Caco-2 (cell line): ENCODE measurements at regions not wholly inside any gene's neighbourhood (a gene's known extent, or its start where the extent isn't known, plus 50 kb on each side); places are given as distances from the start of the nearest gene placed in this dataset.

Source experiments
- BruUV-seq: library from RNA; stranded (reverse); fragments of 400-500 nt; replicated peaks from 2 replicates; lab custom pipeline; 2021; lab: Mats Ljungman, UMichigan
- CTCF ChIA-PET: fragments of 300-600 bp; sonication (Branson Sonifier 250); formaldehyde crosslinking; loops from one replicate; lab custom pipeline; 2022; ENCODE audit warnings: antibody characterized with exemption; lab: Charles Lee
- POLR2A ChIA-PET: fragments of 300-600 bp; sonication (Branson Sonifier 250); formaldehyde crosslinking; loops from one replicate; lab custom pipeline; 2022; ENCODE audit warnings: antibody characterized with exemption; lab: Charles Lee
- DNase-seq, 2 experiments: peaks; one replicate each; pipeline versions ENCODE4 v3.0.0 to v3.0.0-alpha.2; 2020 to 2022
- H3K27me3 ChIP-seq: replicated peaks from 2 replicates; pipeline ENCODE4 v1.6.0; 2011; ENCODE audit warnings: low read length; ENCODE audit not compliant: control insufficient read depth, insufficient read depth
- H3K36me3 ChIP-seq: 2 replicates; pipeline ENCODE4 v1.5.1; 2011; ENCODE audit warnings: low read length; ENCODE audit not compliant: control insufficient read depth, insufficient read depth
- H3K4me1 ChIP-seq: fragments of 250-450 bp; sonication (Bioruptor Pico); 2 replicates; pipeline ENCODE4 v1.5.1; 2020; ENCODE audit warnings: mild to moderate bottlenecking
- H3K4me3 ChIP-seq: 2 replicates; pipeline ENCODE4 v1.5.1; 2011; ENCODE audit warnings: low read depth, mild to moderate bottlenecking, control low read depth, low read length
- H3K9me3 ChIP-seq: fragments of 250-450 bp; sonication (Bioruptor Pico); 2 replicates; pipeline ENCODE4 v1.5.1; 2020; ENCODE audit warnings: mild to moderate bottlenecking, moderate library complexity
- H3K27ac Mint-ChIP-seq: one replicate; pipeline ENCODE4 v1.8.0; 2022; ENCODE audit warnings: mixed read lengths; ENCODE audit not compliant: unreplicated experiment
- H3K27me3 Mint-ChIP-seq: one replicate; pipeline ENCODE4 v1.8.0; 2022; ENCODE audit warnings: mixed read lengths; ENCODE audit not compliant: insufficient read depth, unreplicated experiment
- H3K36me3 Mint-ChIP-seq: one replicate; pipeline ENCODE4 v1.8.0; 2022; ENCODE audit warnings: mild to moderate bottlenecking, mixed read lengths; ENCODE audit not compliant: insufficient read depth, unreplicated experiment
- H3K4me1 Mint-ChIP-seq: one replicate; pipeline ENCODE4 v1.8.0; 2022; ENCODE audit warnings: low read depth, mixed read lengths; ENCODE audit not compliant: unreplicated experiment
- H3K4me3 Mint-ChIP-seq: one replicate; pipeline ENCODE4 v1.8.0; 2022; ENCODE audit warnings: mild to moderate bottlenecking, moderate library complexity, mixed read lengths; ENCODE audit not compliant: unreplicated experiment
- H3K9me3 Mint-ChIP-seq: one replicate; pipeline ENCODE4 v1.8.0; 2022; ENCODE audit warnings: mixed read lengths; ENCODE audit not compliant: unreplicated experiment
- intact Hi-C: fragments of 100-400 bp; cut with micrococcal nuclease; formaldehyde crosslinking; loops from one replicate; pipeline ENCODE4 v1.10.0; 2022; ENCODE audit not compliant: unreplicated experiment
- TF ChIP-seq, protein P1 (sequence below), 2 experiments: fragments of 200-600 bp in 1 of 2; IDR thresholded peaks; 1 replicate in 1 of 2; 2 replicates in 1 of 2; pipeline versions ENCODE4 v1.5.1 to v1.8.0; 2011 to 2022; ENCODE audit warnings: antibody characterized with exemption in 1 of 2, control low read depth in 1 of 2, inconsistent platforms in 1 of 2, low read depth in 1 of 2, low read length in 1 of 2, mild to moderate bottlenecking in 1 of 2, moderate library complexity in 1 of 2; ENCODE audit not compliant: insufficient read depth in 1 of 2, severe bottlenecking in 1 of 2, unreplicated experiment in 1 of 2

DNA sequence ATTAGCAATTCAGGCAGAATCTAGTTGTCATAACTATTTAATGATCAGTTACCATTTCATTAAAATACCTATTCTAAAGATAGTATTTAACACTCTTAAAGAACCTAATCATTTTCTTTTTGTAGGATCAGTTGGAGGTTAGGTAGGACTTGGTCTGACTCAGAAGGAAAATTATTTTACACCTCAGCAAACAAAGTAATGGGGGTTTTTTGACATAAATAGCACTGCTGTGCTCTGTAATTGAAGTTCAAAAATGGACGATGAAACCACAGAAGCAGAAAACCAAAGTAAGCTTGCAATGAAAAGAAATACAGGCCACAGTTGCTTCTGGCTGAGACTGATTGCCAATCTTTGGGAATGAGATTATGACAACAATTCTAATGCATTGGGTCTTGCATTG is 187.0 kb upstream of the TRPM3 start:
- H3K36me3 Mint-ChIP-seq: no peaks in the 10 kb centered on the region
- CTCF ChIA-PET: no interaction called here
- no peaks in the 10 kb centered on the region for H3K9me3 ChIP-seq
- no peak overlapping the region for H3K27ac Mint-ChIP-seq
- TF ChIP-seq, protein P1, sequence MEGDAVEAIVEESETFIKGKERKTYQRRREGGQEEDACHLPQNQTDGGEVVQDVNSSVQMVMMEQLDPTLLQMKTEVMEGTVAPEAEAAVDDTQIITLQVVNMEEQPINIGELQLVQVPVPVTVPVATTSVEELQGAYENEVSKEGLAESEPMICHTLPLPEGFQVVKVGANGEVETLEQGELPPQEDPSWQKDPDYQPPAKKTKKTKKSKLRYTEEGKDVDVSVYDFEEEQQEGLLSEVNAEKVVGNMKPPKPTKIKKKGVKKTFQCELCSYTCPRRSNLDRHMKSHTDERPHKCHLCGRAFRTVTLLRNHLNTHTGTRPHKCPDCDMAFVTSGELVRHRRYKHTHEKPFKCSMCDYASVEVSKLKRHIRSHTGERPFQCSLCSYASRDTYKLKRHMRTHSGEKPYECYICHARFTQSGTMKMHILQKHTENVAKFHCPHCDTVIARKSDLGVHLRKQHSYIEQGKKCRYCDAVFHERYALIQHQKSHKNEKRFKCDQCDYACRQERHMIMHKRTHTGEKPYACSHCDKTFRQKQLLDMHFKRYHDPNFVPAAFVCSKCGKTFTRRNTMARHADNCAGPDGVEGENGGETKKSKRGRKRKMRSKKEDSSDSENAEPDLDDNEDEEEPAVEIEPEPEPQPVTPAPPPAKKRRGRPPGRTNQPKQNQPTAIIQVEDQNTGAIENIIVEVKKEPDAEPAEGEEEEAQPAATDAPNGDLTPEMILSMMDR (IDR thresholded peaks at IDR 0.05; ENCODE audit: insufficient read depth in 1 of 2, low read depth in 1 of 2, low read length in 1 of 2, severe bottlenecking in 1 of 2, unreplicated experiment in 1 of 2): no peak
- no peaks in the 10 kb centered on the region for H3K27me3 ChIP-seq
- H3K36me3 ChIP-seq: no peaks in the 10 kb centered on the region
- peaks cover 3% of the 10 kb centered on the region for H3K27me3 Mint-ChIP-seq
- H3K9me3 Mint-ChIP-seq: no peaks in the 10 kb centered on the region
- H3K4me3 ChIP-seq: no peak overlapping the region
- no peak overlapping the region for H3K4me3 Mint-ChIP-seq
- H3K4me1 Mint-ChIP-seq: no peaks in the 10 kb centered on the region
- intact Hi-C loops: no loop called here
- no peaks in the 10 kb centered on the region for H3K4me1 ChIP-seq
- no peak for DNase-seq
- BruUV-seq: no TSS peak
- POLR2A ChIA-PET: interaction anchor here (0.6 kb wide), 1 partner anchor 1057 kb away, joined by 3 read pairs; no protein-coding TSS in a partner anchor

DNA sequence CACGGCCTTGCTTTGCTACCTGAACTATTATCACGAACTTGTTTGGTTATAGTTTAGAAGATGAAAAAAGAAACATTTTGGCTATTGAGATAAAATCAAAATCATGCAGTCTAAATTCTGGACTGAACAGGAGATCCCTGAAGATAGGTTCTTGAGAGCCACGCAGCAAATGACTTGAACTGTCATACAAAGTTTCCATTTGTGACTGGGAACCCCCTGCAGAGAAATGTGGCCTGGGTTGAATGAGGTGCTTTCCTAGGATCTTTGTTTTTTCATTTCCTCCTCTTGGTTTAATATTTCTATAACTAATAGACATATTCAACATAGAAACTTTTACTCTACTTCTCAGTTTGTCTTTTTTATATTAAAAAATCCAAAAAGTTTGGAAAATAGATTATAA is 184.7 kb upstream of the TRPM3 start:
- Histone ChIP-seq H3K9me3 (no peaks in the 10 kb centered on the region), H3K27me3 (no peaks in the 10 kb centered on the region), H3K36me3 (no peaks in the 10 kb centered on the region), H3K4me1 (no peaks in the 10 kb centered on the region), H3K4me3 (no peak overlapping the region)
- ChIA-PET POLR2A (no interaction called here), CTCF (no interaction called here)
- DNase-seq: no peak
- TF ChIP-seq, protein P1 (IDR thresholded peaks at IDR 0.05; ENCODE audit: insufficient read depth in 1 of 2, low read depth in 1 of 2, low read length in 1 of 2, severe bottlenecking in 1 of 2, unreplicated experiment in 1 of 2): no peak
- no peak overlapping the region for H3K27ac Mint-ChIP-seq
- BruUV-seq: no TSS peak
- no peaks in the 10 kb centered on the region for H3K9me3 Mint-ChIP-seq
- H3K27me3 Mint-ChIP-seq: no peaks in the 10 kb centered on the region
- intact Hi-C loops: no loop called here
- H3K36me3 Mint-ChIP-seq: no peaks in the 10 kb centered on the region
- H3K4me1 Mint-ChIP-seq: no peaks in the 10 kb centered on the region
- H3K4me3 Mint-ChIP-seq: no peak overlapping the region

DNA sequence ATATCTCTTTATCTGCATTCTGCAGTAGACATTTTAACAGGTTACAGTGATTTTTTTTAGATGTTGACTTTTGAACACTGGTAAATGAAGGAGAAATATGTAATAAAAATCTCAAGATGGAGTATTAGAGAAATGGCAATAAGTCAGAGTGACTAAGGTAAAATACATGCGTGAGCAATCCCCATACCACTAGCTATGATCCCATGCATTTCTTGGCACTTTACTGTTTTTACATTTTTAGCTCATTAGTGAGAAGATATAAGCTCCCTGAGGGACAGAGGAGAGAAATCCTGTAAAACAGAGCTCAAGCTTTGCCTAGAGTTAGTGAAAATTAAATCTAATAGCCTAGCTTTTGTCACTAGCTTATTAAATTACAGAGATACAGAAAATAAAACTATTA is 181.9 kb upstream of the TRPM3 start:
- Mint-ChIP-seq H3K4me3 (no peak overlapping the region), H3K4me1 (no peaks in the 10 kb centered on the region), H3K27me3 (no peaks in the 10 kb centered on the region), H3K9me3 (no peaks in the 10 kb centered on the region), H3K36me3 (no peaks in the 10 kb centered on the region), H3K27ac (no peak overlapping the region)
- ChIA-PET POLR2A (no interaction called here), CTCF (no interaction called here)
- H3K4me1 ChIP-seq: no peaks in the 10 kb centered on the region
- H3K27me3 ChIP-seq: no peaks in the 10 kb centered on the region
- H3K4me3 ChIP-seq: no peak overlapping the region
- intact Hi-C loops: no loop called here
- BruUV-seq: no TSS peak
- no peaks in the 10 kb centered on the region for H3K36me3 ChIP-seq
- no peak for DNase-seq
- TF ChIP-seq, protein P1 (IDR thresholded peaks at IDR 0.05; ENCODE audit: insufficient read depth in 1 of 2, low read depth in 1 of 2, low read length in 1 of 2, severe bottlenecking in 1 of 2, unreplicated experiment in 1 of 2): no peak
- H3K9me3 ChIP-seq: no peaks in the 10 kb centered on the region
